Dedifferentiated amniotic fluid mesenchymal stem cell (primary cell): ENCODE measurements at regions not wholly inside any gene's neighbourhood (a gene's known extent, or its start where the extent isn't known, plus 50 kb on each side); places are given as distances from the start of the nearest gene placed in this dataset.
"Not testable (repeated sequence)": the region's sequence is repeated elsewhere in the genome, so short reads cannot be mapped to it uniquely, and the experiment has no call there.

Experiments used
- DNase-seq: peaks from one replicate; pipeline ENCODE4 v3.0.0-alpha.2; 2016; ENCODE audit errors: extremely low spot score

DNA sequence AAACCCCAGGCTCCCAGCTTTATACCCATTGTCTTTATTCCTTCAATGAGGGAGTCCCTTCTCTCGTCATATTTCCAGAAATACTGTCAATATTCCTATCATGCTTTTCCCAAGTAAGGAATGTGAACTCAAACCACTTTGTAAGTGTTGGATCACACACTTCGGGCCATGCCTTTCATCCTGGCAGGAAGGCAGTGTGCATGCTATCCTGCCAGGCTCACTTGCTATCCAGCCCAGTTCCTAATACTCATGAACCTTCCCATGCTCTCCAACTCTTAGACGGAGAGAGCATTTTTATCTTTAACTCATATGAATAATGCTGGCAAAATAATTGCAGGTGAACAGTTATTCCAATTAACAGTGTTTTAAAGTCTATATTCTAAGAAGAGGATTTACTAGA lies 639.9 kb upstream of the ACO1 start:
- DNase-seq, result no peak

DNA sequence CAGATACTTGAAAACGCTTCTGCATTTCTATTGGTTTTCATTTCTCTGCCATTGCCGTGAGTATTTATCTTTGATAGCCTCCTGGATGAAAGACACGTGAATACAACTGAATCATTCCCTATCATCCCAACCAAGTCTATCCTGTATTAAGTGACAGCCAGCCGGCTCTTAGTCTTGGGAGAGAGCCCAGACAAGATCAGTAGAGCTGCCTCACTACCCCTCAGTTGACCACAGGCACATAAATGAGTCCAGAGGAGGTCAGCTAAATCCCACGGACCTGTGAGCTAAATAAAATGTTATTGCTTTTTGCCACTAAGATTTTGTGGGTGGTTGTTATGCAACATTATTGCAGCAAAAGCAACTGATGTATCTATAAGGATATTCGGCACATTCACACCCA lies 639.0 kb upstream of the ACO1 start:
- DNase-seq, result no peak

DNA sequence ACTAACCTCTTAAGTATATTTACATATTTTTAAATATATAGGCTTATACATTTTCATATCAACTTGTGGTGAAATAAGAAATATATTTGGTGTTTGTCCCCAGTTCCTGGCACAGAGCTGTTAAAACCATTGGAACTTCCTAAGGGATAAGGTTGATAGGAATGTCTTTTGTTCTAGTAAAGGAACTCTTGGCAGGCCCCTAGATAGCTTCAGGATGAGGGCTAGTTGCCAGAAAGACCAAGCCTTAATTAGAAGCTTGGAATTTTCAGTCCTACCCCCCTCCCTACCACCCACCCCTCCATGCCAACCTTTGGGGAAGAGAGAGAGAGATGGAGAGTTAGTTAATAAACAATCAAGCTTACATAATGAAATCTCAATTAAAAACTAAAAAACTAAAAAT lies 638.6 kb upstream of the ACO1 start:
- DNase-seq, result no peak

DNA sequence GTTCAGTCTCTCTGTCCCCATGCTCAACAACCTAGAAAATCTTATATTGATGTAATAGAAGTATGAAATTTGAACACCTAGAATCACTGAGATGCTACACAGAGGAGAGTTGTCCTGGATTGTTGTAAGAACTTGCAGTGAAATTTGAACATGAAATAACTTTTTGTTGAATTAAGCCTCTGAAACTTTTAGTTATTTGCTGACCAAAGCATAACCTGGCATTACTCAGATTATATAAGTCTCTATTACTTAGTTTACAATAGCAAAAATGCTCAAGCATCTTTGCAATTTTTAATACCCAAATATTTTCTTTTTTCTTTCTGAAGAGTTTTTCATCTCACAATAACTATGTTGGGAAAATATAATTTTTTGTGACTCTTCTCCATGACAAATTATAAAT lies 630.7 kb upstream of the ACO1 start:
- no peak for DNase-seq

DNA sequence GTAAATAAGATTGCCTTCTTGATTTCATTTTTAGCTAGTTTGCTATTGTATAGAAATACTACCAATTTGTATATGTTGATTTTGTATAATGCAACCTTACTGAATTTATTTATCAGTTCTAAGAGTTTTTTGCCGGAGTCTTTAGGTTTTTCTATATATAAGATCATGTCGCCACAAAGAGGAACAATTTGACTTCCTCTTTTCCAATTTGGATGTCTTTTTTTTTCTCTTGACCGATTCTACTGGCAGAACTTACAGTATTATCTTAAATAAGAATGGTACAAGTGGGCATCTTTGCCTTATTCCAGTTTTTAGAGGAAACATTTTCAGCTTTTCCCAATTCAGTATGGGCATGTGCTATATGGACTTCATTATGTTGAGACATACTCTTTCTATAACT lies 624.7 kb upstream of the ACO1 start:
- no peak for DNase-seq

DNA sequence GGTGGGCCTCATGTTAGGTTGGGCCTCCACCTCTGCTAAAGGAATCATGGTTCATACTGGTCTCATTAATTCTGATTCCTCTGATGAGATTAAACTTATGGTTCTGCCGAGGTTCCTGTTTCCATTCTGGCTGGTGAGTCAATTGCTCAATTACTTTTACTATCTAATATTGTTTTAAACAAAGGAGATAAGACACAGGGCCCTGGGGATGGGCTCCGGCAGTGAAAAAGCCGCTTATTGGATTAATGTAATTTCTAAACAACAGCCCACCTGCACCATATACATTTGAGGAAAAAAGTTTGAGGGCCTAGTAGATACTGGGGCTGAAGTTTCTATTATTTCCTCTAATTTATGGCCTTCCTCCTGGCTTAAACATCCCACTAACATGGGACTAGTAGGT lies 610.4 kb upstream of the ACO1 start:
- not testable (repeated sequence) for DNase-seq

DNA sequence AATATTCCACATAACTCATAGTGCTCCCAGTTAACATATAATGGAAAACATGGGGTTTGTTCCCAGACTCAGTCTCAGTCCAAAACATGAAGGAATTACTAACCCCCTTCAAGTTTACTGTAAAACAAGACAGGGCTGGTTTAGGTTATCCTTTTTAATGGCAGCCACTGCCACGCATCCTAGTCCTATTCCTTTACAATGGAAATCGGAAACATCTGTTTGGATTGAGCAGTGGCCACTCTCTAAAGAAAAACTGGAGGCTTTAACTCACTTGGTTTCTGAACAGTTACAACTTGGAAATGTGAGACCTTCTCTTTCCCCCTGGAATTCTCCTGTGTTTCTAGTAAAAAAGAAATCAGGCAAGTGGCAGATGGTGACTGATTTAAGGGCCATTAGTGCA lies 609.9 kb upstream of the ACO1 start:
- no peak for DNase-seq

DNA sequence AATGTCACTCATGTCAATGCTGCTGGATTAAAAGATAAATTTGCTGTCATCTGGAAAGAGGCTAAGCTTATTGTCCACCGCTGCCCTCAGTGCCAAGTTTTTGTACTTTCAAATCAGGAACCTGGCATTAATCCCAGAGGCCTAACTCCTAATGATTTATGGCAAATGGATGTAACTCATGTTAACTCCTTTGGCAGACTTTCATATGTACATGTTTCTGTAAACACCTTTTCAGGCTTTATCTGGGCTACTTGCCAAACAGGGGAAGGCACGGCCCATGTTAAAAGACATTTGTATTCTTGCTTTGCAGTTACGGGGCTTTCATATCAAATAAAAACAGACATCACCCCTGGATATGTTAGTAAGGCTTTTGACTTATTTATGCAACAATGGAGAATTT lies 608.0 kb upstream of the ACO1 start:
- DNase-seq, result no peak

DNA sequence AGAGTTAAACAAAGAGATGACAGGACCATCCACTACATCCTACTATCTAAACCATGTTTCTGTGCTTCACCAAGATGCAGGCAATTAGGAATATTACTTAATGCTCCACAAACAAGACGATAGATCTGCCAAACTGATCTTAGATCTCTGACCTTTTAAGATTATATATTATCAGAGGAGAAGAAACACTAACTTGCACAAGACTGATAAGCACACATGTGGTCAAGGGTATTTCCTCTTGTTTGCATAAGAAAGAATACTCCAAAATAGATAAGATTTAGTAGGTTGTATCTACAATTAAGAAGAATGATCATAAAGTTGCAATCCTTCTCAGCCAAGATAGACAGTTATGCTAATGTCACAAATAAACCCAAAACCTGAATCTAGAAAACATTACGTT lies 601.0 kb upstream of the ACO1 start:
- no peak for DNase-seq

DNA sequence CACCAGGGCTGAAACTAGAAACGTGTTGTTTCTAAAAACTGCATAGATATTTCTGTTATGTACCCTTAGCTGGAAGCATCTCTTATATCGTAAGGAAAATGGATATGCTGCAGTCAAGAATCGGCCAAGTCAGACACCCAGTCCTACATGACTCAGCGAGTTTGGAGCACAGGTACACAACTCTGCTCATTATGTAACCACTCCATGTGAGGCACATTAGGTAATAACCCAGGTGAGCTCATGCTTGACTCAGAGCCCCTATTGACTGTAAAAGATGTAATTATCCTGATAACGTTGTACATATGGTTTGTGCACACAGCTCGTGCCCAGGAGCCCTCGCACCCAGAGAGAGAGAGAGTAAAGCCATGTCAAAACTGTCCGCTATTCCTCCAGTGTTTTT lies 593.7 kb upstream of the ACO1 start:
- no peak for DNase-seq

DNA sequence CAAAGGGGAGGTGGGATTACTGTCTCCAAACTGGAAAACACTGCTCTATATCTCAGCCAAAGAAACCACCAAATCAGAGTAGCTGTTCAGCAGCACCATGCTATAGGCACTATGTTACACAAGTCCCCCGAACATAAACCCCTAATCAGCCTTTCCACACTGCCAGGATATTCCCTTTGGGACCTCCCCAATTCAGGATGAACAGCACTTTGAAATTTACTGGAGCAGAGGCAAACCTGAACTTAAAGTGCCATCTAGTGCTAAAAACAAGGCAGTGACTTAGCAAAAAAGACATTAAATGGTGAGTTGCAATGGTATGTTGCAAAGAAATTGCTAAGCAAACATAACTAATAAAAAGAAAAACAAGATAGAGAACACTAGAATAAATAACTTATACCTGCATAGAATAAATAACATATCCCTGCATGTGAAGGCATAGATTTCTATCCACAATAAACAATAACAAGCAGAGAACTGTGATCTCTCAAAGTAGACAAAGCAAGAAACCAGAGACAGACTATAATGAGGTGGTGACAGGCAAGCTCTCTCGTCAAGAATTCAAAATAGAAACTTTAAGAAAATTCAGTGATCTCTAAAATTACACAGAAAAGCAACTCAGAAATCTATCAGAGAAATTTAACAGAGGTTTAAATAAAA lies 584.4 kb upstream of the ACO1 start:
- DNase-seq, result peak; percentile 34

DNA sequence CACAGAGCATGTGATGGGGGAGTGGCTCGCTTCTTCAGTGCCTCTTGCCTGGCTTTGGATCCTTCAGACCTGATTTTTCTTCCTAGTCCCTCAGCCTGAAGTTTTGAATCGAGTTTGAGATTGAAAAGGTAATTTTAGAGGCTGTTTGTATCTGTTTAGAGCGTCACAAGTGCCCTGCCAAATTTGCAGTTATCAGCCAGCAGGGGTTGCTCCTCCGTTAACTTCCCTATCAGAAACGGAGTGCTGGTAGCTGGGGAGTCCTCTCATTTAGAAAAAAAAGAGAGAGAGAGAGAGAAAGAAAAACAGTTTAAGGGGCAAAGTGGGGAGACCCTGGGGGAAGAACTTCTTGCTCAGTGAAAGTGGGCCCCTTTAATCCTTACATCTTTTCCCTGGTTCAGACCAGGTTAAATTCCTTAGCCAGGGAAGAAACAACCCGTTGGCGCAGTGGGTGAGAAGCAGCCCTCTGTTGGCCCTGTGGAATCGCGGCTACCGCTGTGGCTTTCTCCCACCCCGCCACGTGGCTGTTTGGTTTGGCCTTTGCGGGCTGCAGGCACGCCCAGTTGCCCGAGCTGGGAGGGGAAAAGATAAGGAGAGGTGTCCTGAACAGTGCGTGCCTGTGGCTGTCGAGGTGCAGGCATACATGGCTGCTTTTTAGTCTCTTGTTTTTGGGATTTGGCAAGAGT lies 576.7 kb upstream of the ACO1 start:
- DNase-seq, result no peak

DNA sequence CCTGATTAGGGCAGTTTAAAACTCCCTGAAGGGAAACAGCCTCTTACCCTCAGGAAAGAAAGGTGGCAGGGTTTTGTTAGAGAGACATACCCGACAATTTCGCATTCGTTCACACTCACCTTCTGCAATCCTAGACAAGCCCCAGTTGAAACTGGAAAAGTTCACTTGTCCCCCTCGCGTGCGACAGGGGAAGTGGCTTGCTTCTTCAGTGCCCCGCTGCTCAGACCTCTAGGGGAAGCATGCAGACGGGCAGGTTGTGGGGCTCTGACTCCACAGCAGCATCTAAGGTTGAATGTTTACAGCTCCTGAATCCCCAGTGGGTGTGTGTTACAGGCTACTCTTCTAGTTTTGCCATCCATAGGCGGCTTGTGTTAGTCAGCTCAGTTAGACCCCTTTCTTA lies 575.7 kb upstream of the ACO1 start:
- no peak for DNase-seq

DNA sequence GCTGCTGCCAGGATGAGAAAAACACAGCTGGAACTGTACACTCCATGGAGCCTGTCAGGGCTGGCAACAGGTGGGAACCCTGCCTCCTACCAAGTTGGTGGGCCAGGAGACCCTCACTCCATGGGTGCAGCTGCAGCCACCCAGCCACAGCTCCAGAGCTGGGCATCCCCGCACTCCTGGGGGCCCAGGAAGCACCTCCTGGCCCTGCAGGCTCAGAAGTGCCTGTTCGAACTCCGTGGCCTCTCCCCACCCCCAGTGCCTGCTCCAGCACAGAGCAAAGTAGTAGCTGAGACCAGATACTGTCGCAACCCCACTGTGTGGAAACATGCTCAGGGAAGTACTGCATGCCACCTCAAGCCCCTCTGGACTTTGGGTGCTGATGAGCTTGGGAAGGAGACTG lies 564.0 kb upstream of the ACO1 start:
- DNase-seq, result no peak

DNA sequence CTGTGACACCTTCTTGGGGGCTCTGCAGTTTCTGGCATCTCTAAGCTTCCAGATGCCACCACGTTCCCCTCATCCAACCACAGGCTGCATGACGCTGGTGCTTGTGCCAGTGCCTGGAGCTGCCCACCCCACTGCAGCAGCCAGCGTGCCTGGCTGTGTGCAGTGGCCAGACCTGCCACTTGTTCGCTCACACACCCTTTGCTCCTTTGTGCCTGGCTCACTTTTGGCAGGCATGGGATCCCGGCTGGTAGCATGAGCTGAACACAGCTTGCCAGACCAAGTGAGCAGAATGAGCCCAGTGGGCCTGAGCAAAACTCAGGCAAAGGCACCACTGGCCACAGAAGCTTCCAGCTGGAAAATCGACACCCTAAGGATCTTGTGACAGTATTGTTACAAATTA lies 562.9 kb upstream of the ACO1 start:
- no peak for DNase-seq

DNA sequence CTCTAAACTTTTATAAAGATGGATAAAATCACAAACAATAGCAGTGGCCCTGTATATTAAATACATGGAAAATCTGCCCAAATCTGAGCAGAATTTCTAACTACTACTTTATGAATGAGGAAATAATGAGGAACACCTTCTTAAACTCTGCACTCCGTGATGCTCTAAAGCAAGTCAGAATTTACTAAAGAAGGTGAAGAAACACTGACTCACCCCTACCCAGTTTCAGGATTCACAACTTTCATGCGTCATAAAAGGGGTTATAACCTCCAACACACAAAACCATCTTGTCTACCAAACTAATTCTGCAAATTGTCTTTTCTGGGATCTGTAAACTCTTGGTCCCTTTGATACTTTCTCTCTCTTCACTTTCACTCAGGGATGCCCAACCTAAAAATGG lies 561.1 kb upstream of the ACO1 start:
- DNase-seq, result no peak

DNA sequence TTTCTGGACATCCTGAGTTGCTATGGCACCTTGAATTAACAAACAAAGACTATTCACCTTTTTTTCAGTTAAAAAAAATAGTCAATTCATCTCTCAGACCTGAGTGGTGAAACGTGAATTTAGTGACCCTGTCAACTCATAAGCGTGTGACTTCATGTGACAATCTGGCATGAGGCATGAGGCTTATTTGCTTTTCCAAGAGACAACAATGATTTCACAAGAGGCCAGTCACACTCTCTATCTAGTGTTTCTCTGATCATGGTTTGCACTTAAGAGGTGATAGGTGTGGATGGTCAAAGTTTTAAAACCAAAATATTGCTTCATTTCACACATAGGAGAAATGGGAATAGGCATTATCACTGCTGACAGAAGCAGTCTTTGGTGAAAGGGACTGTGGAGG lies 559.6 kb upstream of the ACO1 start:
- no peak for DNase-seq

DNA sequence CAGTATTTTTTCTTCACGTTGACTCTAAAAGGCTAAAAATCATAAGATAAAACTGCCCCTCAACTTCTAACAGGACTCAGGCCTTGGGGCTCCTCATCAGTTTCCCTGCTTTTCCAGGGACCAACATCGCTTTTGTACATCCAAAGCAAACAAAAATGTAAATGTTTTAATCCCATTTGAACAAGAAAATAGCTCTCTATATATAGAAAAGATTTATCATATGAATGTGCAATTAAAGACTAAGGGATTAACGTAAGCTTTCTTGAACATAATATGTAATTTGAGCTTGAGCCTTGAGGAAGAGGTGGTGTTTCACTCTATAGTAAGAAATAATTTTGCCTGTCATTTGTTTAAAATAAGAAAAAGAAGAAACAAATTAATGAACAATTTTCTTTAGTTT lies 547.2 kb upstream of the ACO1 start:
- DNase-seq, result no peak

DNA sequence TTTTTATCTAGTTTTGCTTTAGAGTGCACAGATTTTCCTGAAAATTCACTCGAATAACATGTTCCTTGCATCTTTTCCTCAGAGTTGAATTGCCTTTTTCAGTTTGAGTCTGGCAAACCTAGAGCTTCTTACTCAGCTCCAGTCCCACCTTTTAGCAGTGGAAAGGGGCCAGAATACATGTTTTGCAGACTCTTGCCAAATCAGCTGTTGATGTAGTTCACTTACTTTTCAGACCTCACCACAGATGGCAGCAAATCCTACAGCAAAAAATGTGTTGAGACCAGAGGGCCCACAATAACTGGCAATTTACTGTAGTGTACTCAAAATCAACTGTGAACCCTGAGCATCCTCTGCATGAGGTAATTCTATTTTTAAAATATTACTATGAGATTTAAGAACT lies 545.2 kb upstream of the ACO1 start:
- no peak for DNase-seq

DNA sequence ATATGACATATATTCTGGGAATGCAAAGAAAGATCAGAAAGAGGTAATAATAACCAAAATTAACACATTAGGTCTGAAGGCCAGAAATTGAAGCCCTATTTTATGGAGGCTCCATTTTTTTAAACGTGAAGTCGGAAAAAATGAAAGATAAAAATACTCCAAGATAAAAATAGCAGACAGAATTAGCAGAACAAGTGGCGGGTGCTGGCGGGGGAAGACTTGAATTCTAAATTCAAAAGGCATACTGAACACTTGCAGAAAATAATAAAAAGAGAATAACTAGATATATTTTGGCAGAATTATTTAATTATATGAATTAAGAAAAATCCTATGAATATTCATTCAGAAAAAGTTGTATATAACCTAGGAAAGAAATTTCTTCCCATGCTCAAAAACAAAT lies 543.7 kb upstream of the ACO1 start:
- DNase-seq, result no peak

DNA sequence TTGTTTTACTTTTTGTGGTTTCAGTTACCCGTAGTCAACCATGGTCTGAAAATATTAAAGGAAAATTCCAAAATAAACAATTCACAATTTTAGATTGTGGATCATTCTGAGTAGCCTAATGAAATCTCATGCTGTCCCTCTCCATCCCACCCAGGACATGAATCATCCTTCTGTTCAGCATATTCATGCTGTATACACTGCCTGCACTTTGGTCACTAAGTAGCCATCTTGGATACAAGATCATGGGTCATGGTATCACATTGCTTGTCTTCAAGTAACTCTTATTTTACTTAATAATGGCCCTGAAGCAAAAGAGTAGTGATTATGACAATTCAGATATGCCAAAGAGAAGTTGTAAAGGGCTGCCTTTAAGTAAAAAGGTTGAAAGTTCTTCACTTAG lies 536.5 kb upstream of the ACO1 start:
- no peak for DNase-seq

DNA sequence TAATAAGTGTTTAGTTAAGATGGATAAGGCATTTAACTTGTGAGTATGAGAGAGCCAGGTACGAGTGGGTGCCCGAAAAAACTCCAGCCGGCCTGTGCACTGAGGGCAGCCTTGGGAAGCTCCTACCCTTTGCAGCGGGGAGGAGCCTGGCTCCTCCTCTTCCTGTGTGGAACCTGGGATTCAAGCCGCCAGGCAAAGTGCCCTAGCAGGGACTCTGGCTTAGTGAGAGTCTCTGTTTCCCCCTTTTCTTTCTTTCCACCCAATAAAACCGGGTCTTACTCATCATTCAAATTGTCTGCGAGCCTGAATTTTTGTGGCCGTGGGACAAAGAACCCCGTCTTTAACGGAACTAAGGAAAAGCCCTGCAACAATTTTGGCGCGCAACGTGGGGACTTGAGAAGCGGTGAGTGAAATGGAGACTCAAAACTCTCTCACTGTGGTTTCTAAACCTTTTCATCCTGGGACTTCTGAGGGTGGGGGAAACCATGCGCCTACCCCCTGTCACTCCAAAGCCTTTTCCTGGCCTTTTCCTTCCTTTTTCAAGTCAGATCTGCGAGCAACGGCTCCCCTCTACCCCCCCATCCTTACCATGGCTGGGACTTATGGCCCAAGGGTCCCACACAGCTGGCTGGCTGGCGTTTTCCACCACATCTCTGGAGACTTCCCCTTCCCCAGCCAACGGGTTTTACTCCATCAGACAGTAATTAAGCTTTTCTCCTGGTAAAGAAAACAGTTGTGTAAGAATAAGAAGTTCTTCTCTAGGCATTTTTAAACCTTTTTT lies 535.7 kb upstream of the ACO1 start:
- no peak for DNase-seq

DNA sequence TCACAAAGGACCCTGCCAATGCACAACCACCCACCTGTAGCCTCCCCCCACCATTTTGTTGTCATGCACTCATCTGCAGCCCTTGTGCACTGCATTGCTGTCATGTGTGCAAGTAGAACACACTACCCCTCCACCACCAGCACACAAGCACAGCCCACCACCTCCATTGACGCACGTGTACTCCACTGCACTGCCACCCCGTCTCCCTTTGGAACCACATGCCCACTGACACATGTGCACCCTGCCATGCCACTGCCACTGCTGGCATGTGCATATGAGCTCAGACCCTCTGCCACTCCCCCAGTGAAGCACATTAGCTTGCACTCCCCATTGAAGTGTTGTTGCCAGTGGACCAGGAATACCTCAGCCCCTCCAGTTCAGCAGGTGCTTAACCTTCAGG lies 530.3 kb upstream of the ACO1 start:
- DNase-seq, result no peak
